K562 (cell line): ENCODE measurements at regions not wholly inside any gene's neighbourhood (a gene's known extent, or its start where the extent isn't known, plus 50 kb on each side); places are given as distances from the start of the nearest gene placed in this dataset.

Experiments used
- ATAC-seq: fragments of 200-7000 bp; cut with Tn5 transposase; 3 replicates; pipeline ENCODE4 v1.9.1; 2020; ENCODE audit warnings: moderate library complexity
- BruUV-seq: library from RNA; stranded (reverse); fragments of 400-500 nt; replicated peaks from 2 replicates; lab custom pipeline; 2021; lab: Mats Ljungman, UMichigan
- CTCF ChIA-PET: fragments of 300-600 bp; formaldehyde crosslinking; extraction: SDS; loops from one replicate; lab custom pipeline; 2021; ENCODE audit warnings: low intra/inter-chr PET ratio; lab: Yijun Ruan, JAX
- POLR2A ChIA-PET: fragments of 300-600, 350-650 bp; sonication (Branson Sonifier 250); formaldehyde crosslinking; extraction: SDS; loops from one replicate; lab custom pipeline; 2021; ENCODE audit warnings: antibody characterized with exemption, inconsistent platforms; lab: Yijun Ruan, JAX
- DNase-seq, 4 experiments: peaks; one replicate each; pipeline versions ENCODE4 v3.0.0 to v3.0.0-alpha.2; 2011 to 2018; ENCODE audit warnings: low spot score in 3 of 4, mixed read lengths in 3 of 4; ENCODE audit errors: extremely low read depth in 1 of 4
- FAIRE-seq: peaks from 2 replicates; lab custom pipeline; 2011; peaks lifted over from hg19 to GRCh38; lab: Jason Lieb, UNC
- H2AFZ ChIP-seq: 2 replicates; pipeline ENCODE4 v1.6.0; 2011; ENCODE audit warnings: low read depth, low read length, control low read depth, inconsistent platforms
- H3K27ac ChIP-seq: fragments of 200-600 bp; 3 replicates; pipeline ENCODE4 v1.8.0; 2011; ENCODE audit warnings: low read depth, mild to moderate bottlenecking, control low read depth, inconsistent platforms, low read length, moderate library complexity, mixed read lengths; ENCODE audit errors: extremely low read depth
- H3K27me3 ChIP-seq, 2 experiments: fragments of 300-600 bp in 1 of 2; 2 replicates in 1 of 2; 3 replicates in 1 of 2; pipeline versions ENCODE4 v1.6.0 to v1.8.0; 2011; ENCODE audit warnings: inconsistent platforms in 2 of 2, low read length in 2 of 2, mild to moderate bottlenecking in 1 of 2, mixed read lengths in 1 of 2, moderate library complexity in 1 of 2; ENCODE audit not compliant: control insufficient read depth in 2 of 2, insufficient read depth in 2 of 2
- H3K36me3 ChIP-seq: fragments of 300-600 bp; 3 replicates; pipeline ENCODE4 v1.8.0; 2011; ENCODE audit warnings: mild to moderate bottlenecking, low read length, inconsistent platforms; ENCODE audit not compliant: control insufficient read depth, insufficient read depth
- H3K4me1 ChIP-seq, 2 experiments: fragments of 200-600 bp in 1 of 2; replicated peaks in 1 of 2; 2 replicates in 1 of 2; 3 replicates in 1 of 2; pipeline versions ENCODE4 v1.5.1 to v1.8.0; 2011; ENCODE audit warnings: inconsistent platforms in 2 of 2, low read length in 2 of 2, mild to moderate bottlenecking in 1 of 2, mixed read lengths in 1 of 2, moderate library complexity in 1 of 2; ENCODE audit not compliant: control insufficient read depth in 2 of 2, insufficient read depth in 2 of 2
- H3K4me2 ChIP-seq: 2 replicates; pipeline ENCODE4 v1.6.1; 2011; ENCODE audit warnings: low read length, control low read depth, inconsistent platforms, mixed read lengths; ENCODE audit not compliant: insufficient read depth
- H3K4me3 ChIP-seq: fragments of 200-600 bp; sonication (generic), shearing (Covaris generic); 2 replicates; pipeline ENCODE4 v1.5.1; 2016; ENCODE audit warnings: control low read depth, inconsistent platforms
- H3K79me2 ChIP-seq: fragments of 200-600 bp; 3 replicates; pipeline ENCODE4 v1.8.0; 2011; ENCODE audit warnings: low read length, inconsistent platforms; ENCODE audit not compliant: control insufficient read depth, insufficient read depth
- H3K9ac ChIP-seq, 2 experiments: 2 replicates each; pipeline versions ENCODE4 v1.6.0 to v1.6.1; 2011; ENCODE audit warnings: low read depth in 2 of 2, low read length in 2 of 2, control low read depth in 1 of 2, inconsistent platforms in 1 of 2, mild to moderate bottlenecking in 1 of 2, mixed read lengths in 1 of 2; ENCODE audit not compliant: insufficient read depth in 1 of 2
- H3K9me1 ChIP-seq: one replicate; pipeline ENCODE4 v1.6.0; 2011; ENCODE audit warnings: inconsistent platforms, mild to moderate bottlenecking, low read length, moderate library complexity; ENCODE audit not compliant: control insufficient read depth, insufficient read depth
- H3K9me3 ChIP-seq: replicated peaks from 2 replicates; pipeline ENCODE4 v1.5.1; 2011; ENCODE audit warnings: low read depth, low read length, inconsistent platforms; ENCODE audit not compliant: control insufficient read depth, insufficient read depth
- H4K20me1 ChIP-seq: replicated peaks from 2 replicates; pipeline ENCODE4 v1.6.1; 2011; ENCODE audit warnings: low read length, inconsistent platforms, mixed read lengths; ENCODE audit not compliant: control insufficient read depth, insufficient read depth
- CCAR2 ChIP-seq: fragments of 200-400 bp; formaldehyde crosslinking; IDR thresholded peaks from 2 replicates; pipeline ENCODE4 v1.6.1; 2017; ENCODE audit warnings: mild to moderate bottlenecking, low read depth, low read length
- HMBOX1 ChIP-seq: sonication (generic); IDR thresholded peaks from 2 replicates; pipeline ENCODE4 v1.6.1; 2016
- POLR3A ChIP-seq: IDR thresholded peaks from 2 replicates; pipeline ENCODE4 v1.6.1; 2011; ENCODE audit warnings: borderline replicate concordance, mild to moderate bottlenecking, moderate library complexity; ENCODE audit not compliant: insufficient read length, insufficient read depth; ENCODE audit errors: extremely low read depth
- SRF ChIP-seq, 2 experiments: fragments of 250-450, 450-650 bp in 1 of 2; sonication (Bioruptor Pico) in 1 of 2; sonication (generic) in 1 of 2; formaldehyde crosslinking; IDR thresholded peaks; 2 replicates each; pipeline versions ENCODE4 v1.5.0 to v1.5.1; 2020 to 2022; ENCODE audit warnings: mild to moderate bottlenecking in 1 of 2, missing genetic modification reagents in 1 of 2
- SRSF9 ChIP-seq: fragments of 200-400 bp; formaldehyde crosslinking; IDR thresholded peaks from 2 replicates; pipeline ENCODE4 v1.6.1; 2017; ENCODE audit warnings: low read depth, low read length, borderline replicate concordance
- XRCC5 ChIP-seq: fragments of 200-400 bp; formaldehyde crosslinking; IDR thresholded peaks from 2 replicates; pipeline ENCODE4 v1.6.1; 2017; ENCODE audit warnings: low read depth, mild to moderate bottlenecking, low read length
- ZFX ChIP-seq: sonication (generic); formaldehyde crosslinking; IDR thresholded peaks from 2 replicates; pipeline ENCODE4 v1.8.0; 2022; ENCODE audit warnings: mild to moderate bottlenecking, missing genetic modification reagents, moderate library complexity
- WGBS: fragments of 100-300 bp; shearing (Covaris generic); methylation state at CpG from one replicate; pipeline ENCODE4 v1.1.6; 2016; ENCODE audit warnings: low coverage, mixed read lengths; ENCODE audit not compliant: insufficient coverage; ENCODE audit errors: missing lambda C conversion rate; 5-methylcytosine and 5-hydroxymethylcytosine counted together
- in situ Hi-C: fragments of 300-500 bp; cut with MboI; formaldehyde crosslinking; loops from 4 replicates; pipeline ENCODE4 v1.15.0; 2018; ENCODE audit warnings: inconsistent platforms, mixed read lengths
- intact Hi-C: fragments of 100-400 bp; cut with micrococcal nuclease; formaldehyde crosslinking; loops from 2 replicates; pipeline ENCODE4 v1.14.2; 2022
- TF ChIP-seq, protein P1 (sequence below): sonication (generic); formaldehyde crosslinking; IDR thresholded peaks from 2 replicates; pipeline ENCODE4 v1.8.1; 2022; ENCODE audit warnings: missing genetic modification reagents
- TF ChIP-seq, protein P2 (sequence below): fragments of 250-450 bp; sonication (Bioruptor Pico); IDR thresholded peaks from 2 replicates; pipeline ENCODE4 v1.5.0; 2021
- TF ChIP-seq, protein P3 (sequence below): fragments of 450-650 bp; formaldehyde crosslinking; IDR thresholded peaks from 2 replicates; pipeline ENCODE4 v1.4.0; 2020; ENCODE audit warnings: mild to moderate bottlenecking, moderate library complexity

- H4K20me1 ChIP-seq: no peaks in the 10 kb centered on the region
- no peak for DNase-seq
- H3K9me1 ChIP-seq: no peaks in the 10 kb centered on the region
- H3K27me3 ChIP-seq: no peaks in the 10 kb centered on the region
- no peaks in the 10 kb centered on the region for H3K79me2 ChIP-seq
- H3K9me3 ChIP-seq: no peaks in the 10 kb centered on the region
- BruUV-seq: no TSS peak
- no peak for FAIRE-seq
- no peak overlapping the region for H2AFZ ChIP-seq
- in situ Hi-C loops (no loop called here), intact Hi-C loops (no loop called here)
- ATAC-seq: no peak
- POLR2A ChIA-PET: no interaction called here
- TF ChIP-seq SRSF9: no peak
- TF ChIP-seq, protein P1, sequence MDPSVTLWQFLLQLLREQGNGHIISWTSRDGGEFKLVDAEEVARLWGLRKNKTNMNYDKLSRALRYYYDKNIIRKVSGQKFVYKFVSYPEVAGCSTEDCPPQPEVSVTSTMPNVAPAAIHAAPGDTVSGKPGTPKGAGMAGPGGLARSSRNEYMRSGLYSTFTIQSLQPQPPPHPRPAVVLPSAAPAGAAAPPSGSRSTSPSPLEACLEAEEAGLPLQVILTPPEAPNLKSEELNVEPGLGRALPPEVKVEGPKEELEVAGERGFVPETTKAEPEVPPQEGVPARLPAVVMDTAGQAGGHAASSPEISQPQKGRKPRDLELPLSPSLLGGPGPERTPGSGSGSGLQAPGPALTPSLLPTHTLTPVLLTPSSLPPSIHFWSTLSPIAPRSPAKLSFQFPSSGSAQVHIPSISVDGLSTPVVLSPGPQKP (CRISPR knock-in tag): no peak
- no peak for TF ChIP-seq XRCC5
- TF ChIP-seq POLR3A: no peak
- no peak for TF ChIP-seq ZFX (CRISPR knock-in tag)
- TF ChIP-seq, protein P2, sequence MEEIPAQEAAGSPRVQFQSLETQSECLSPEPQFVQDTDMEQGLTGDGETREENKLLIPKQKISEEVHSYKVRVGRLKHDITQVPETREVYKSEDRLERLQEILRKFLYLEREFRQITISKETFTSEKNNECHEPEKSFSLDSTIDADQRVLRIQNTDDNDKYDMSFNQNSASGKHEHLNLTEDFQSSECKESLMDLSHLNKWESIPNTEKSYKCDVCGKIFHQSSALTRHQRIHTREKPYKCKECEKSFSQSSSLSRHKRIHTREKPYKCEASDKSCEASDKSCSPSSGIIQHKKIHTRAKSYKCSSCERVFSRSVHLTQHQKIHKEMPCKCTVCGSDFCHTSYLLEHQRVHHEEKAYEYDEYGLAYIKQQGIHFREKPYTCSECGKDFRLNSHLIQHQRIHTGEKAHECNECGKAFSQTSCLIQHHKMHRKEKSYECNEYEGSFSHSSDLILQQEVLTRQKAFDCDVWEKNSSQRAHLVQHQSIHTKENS (CRISPR knock-in tag): no peak
- TF ChIP-seq, protein P3, sequence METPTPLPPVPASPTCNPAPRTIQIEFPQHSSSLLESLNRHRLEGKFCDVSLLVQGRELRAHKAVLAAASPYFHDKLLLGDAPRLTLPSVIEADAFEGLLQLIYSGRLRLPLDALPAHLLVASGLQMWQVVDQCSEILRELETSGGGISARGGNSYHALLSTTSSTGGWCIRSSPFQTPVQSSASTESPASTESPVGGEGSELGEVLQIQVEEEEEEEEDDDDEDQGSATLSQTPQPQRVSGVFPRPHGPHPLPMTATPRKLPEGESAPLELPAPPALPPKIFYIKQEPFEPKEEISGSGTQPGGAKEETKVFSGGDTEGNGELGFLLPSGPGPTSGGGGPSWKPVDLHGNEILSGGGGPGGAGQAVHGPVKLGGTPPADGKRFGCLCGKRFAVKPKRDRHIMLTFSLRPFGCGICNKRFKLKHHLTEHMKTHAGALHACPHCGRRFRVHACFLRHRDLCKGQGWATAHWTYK: no peak
- no peak for TF ChIP-seq CCAR2
- no peak for TF ChIP-seq SRF (CRISPR knock-in tag; IDR thresholded peaks at IDR 0.05)
- no peak for TF ChIP-seq HMBOX1
- H3K4me1 ChIP-seq: no peaks in the 10 kb centered on the region
- 1% methylated on average over 7 of the region's 7 CpGs for WGBS
- no peak overlapping the region for H3K27ac ChIP-seq
- CTCF ChIA-PET: no interaction called here
- H3K36me3 ChIP-seq: no peaks in the 10 kb centered on the region
- no peak overlapping the region for H3K4me2 ChIP-seq
- no peak overlapping the region for H3K4me3 ChIP-seq
- H3K9ac ChIP-seq: no peak overlapping the region
These were observed 198.2 kb upstream of the POU2AF2 start for GRCh38 chr11:111047374-111047773.
